WTC11 (cell line): ENCODE measurements at regions not wholly inside any gene's neighbourhood (a gene's known extent, or its start where the extent isn't known, plus 50 kb on each side); places are given as distances from the start of the nearest gene placed in this dataset.

Experiments
- ATAC-seq: fragments of 200-7000 bp; cut with Tn5 transposase; 2 replicates; pipeline ENCODE4 v1.10.0; 2021; ENCODE audit warnings: mild to moderate bottlenecking, moderate library complexity
- CTCF ChIA-PET: fragments of 300-600 bp; sonication (Branson Sonifier 250); formaldehyde crosslinking; loops from one replicate; lab custom pipeline; 2021; ENCODE audit warnings: antibody characterized with exemption; lab: Charles Lee
- POLR2A ChIA-PET: fragments of 350-600 bp; sonication (Branson Sonifier 250); formaldehyde crosslinking; loops from one replicate; lab custom pipeline; 2021; ENCODE audit warnings: antibody characterized with exemption; lab: Charles Lee
- DNase-seq: peaks from one replicate; pipeline ENCODE4 v3.0.0; 2021; ENCODE audit warnings: low spot score
- H3K27ac Mint-ChIP-seq: 2 replicates; pipeline ENCODE4 v1.8.0; 2021; ENCODE audit warnings: mixed read lengths
- H3K27me3 Mint-ChIP-seq: 2 replicates; pipeline ENCODE4 v1.8.0; 2021; ENCODE audit warnings: low read depth, mild to moderate bottlenecking, moderate library complexity, mixed read lengths
- H3K36me3 Mint-ChIP-seq: 2 replicates; pipeline ENCODE4 v1.8.0; 2021; ENCODE audit warnings: mixed read lengths
- H3K4me1 Mint-ChIP-seq: 2 replicates; pipeline ENCODE4 v1.8.0; 2022; ENCODE audit warnings: mixed read lengths
- H3K4me3 Mint-ChIP-seq: 2 replicates; pipeline ENCODE4 v1.8.0; 2021; ENCODE audit warnings: mild to moderate bottlenecking, moderate library complexity, mixed read lengths
- H3K9me3 Mint-ChIP-seq: 2 replicates; pipeline ENCODE4 v1.8.0; 2021; ENCODE audit warnings: mixed read lengths
- CREM ChIP-seq: sonication (generic); formaldehyde crosslinking; IDR thresholded peaks from 2 replicates; pipeline ENCODE4 v1.8.1; 2022; ENCODE audit warnings: mild to moderate bottlenecking, missing genetic modification reagents, moderate library complexity
- EMX1 ChIP-seq: fragments of 250-450 bp; sonication (Bioruptor Pico); IDR thresholded peaks from 2 replicates; pipeline ENCODE4 v1.8.0; 2021; ENCODE audit warnings: mild to moderate bottlenecking
- FOXJ3 ChIP-seq: sonication (generic); formaldehyde crosslinking; IDR thresholded peaks from 2 replicates; pipeline ENCODE4 v1.9.0; 2021; ENCODE audit warnings: missing genetic modification reagents, mild to moderate bottlenecking, borderline replicate concordance
- FOXP4 ChIP-seq: sonication (generic); formaldehyde crosslinking; IDR thresholded peaks from 2 replicates; pipeline ENCODE4 v1.8.0; 2022; ENCODE audit warnings: mild to moderate bottlenecking, missing genetic modification reagents
- HMGXB4 ChIP-seq: sonication (generic); formaldehyde crosslinking; IDR thresholded peaks from 2 replicates; pipeline ENCODE4 v1.8.1; 2023; ENCODE audit warnings: mild to moderate bottlenecking, moderate library complexity, missing genetic modification reagents
- MXD4 ChIP-seq: fragments of 250-450 bp; sonication (Bioruptor Pico); IDR thresholded peaks from 2 replicates; pipeline ENCODE4 v1.8.0; 2021; ENCODE audit warnings: mild to moderate bottlenecking, moderate library complexity, borderline replicate concordance
- NFATC4 ChIP-seq: fragments of 250-450 bp; sonication (Bioruptor Pico); IDR thresholded peaks from 2 replicates; pipeline ENCODE4 v1.9.0; 2021; ENCODE audit warnings: mild to moderate bottlenecking
- NFE2L1 ChIP-seq: sonication (generic); formaldehyde crosslinking; IDR thresholded peaks from 2 replicates; pipeline ENCODE4 v1.8.1; 2023; ENCODE audit warnings: missing genetic modification reagents
- NR3C1 ChIP-seq: sonication (generic); formaldehyde crosslinking; conservative IDR thresholded peaks from 2 replicates; pipeline ENCODE4 v1.8.1; 2023; ENCODE audit warnings: low read depth, mild to moderate bottlenecking, missing genetic modification reagents
- RORB ChIP-seq: fragments of 250-450 bp; sonication (Bioruptor Pico); IDR thresholded peaks from 2 replicates; pipeline ENCODE4 v1.9.0; 2021; ENCODE audit warnings: mild to moderate bottlenecking
- SMAD4 ChIP-seq: sonication (generic); formaldehyde crosslinking; IDR thresholded peaks from 2 replicates; pipeline ENCODE4 v1.8.0; 2022; ENCODE audit warnings: mild to moderate bottlenecking, missing genetic modification reagents
- SOX15 ChIP-seq: fragments of 250-450 bp; sonication (Bioruptor Pico); IDR thresholded peaks from 2 replicates; pipeline ENCODE4 v1.9.0; 2021; ENCODE audit warnings: mild to moderate bottlenecking
- USF1 ChIP-seq: sonication (generic); formaldehyde crosslinking; IDR thresholded peaks from 2 replicates; pipeline ENCODE4 v1.8.0; 2022; ENCODE audit warnings: mild to moderate bottlenecking, missing genetic modification reagents
- ZNF121 ChIP-seq: sonication (generic); formaldehyde crosslinking; IDR thresholded peaks from 2 replicates; pipeline ENCODE4 v1.8.0; 2023; ENCODE audit warnings: missing genetic modification reagents
- ZNF232 ChIP-seq: sonication (generic); formaldehyde crosslinking; IDR thresholded peaks from 2 replicates; pipeline ENCODE4 v1.8.0; 2022; ENCODE audit warnings: mild to moderate bottlenecking, missing genetic modification reagents
- ZNF317 ChIP-seq: sonication (generic); formaldehyde crosslinking; IDR thresholded peaks from 2 replicates; pipeline ENCODE4 v1.8.1; 2023; ENCODE audit warnings: low read depth, mild to moderate bottlenecking, moderate library complexity, missing genetic modification reagents, borderline replicate concordance
- TF ChIP-seq, protein P1 (sequence below): sonication (generic); formaldehyde crosslinking; IDR thresholded peaks from 2 replicates; pipeline ENCODE4 v1.8.1; 2022; ENCODE audit warnings: mild to moderate bottlenecking, moderate library complexity, missing genetic modification reagents
- TF ChIP-seq, protein P2 (sequence below): sonication (generic); formaldehyde crosslinking; IDR thresholded peaks from 2 replicates; pipeline ENCODE4 v1.8.1; 2023; ENCODE audit warnings: mild to moderate bottlenecking, missing genetic modification reagents, moderate library complexity

DNA sequence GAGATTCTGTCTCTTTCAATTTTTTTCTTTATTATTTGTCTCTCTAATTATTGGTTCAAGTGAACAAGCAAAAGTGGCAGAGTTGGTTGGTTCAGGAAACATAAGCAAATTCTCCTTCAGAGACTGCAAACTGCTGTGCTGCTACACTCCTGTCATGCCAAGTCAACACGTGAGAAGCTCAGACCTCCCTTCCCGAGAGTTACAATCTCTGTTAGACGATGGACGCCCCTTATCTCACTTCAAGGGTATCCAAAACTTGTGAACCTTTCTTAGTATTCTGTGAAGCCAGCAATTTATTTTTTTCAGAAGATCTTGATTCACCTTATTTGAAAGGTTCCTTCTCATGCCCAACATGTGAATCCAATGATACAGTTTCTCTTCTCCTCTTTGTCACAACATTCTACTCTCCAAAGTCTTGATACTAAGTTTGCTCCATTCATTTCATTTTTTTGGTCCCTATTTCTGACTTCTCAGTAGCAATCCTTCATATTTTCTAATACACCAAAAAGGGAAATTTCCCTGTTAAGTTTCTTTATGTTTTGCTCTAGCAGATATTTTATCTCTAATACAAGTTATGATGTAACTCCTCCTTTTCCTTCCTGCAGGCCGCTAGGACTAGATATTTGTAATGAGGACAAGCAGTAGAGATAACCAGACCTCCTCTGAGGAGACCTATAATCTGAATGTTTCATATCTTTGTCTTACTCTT lies 448.8 kb upstream of the CITED2 start (continued):
- TF ChIP-seq ZNF317 (CRISPR knock-in tag) (no peak), HMGXB4 (CRISPR knock-in tag) (no peak), ZNF232 (CRISPR knock-in tag) (no peak)

- H3K27me3 Mint-ChIP-seq, result no peaks in the 10 kb centered on the region
- no peak for DNase-seq
- peaks cover under 1% of the 10 kb centered on the region; the same call in 1 of the 2 replicates for H3K9me3 Mint-ChIP-seq
- no peak overlapping the region for H3K4me3 Mint-ChIP-seq
- H3K36me3 Mint-ChIP-seq, result no peaks in the 10 kb centered on the region
- TF ChIP-seq, protein P1, sequence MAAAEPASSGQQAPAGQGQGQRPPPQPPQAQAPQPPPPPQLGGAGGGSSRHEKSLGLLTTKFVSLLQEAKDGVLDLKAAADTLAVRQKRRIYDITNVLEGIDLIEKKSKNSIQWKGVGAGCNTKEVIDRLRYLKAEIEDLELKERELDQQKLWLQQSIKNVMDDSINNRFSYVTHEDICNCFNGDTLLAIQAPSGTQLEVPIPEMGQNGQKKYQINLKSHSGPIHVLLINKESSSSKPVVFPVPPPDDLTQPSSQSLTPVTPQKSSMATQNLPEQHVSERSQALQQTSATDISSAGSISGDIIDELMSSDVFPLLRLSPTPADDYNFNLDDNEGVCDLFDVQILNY (CRISPR knock-in tag), result no peak
- TF ChIP-seq, protein P2, sequence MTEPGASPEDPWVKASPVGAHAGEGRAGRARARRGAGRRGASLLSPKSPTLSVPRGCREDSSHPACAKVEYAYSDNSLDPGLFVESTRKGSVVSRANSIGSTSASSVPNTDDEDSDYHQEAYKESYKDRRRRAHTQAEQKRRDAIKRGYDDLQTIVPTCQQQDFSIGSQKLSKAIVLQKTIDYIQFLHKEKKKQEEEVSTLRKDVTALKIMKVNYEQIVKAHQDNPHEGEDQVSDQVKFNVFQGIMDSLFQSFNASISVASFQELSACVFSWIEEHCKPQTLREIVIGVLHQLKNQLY (CRISPR knock-in tag), result no peak
- no peak for TF ChIP-seq FOXJ3 (CRISPR knock-in tag)
- TF ChIP-seq NFATC4, result no peak
- no peak for TF ChIP-seq SOX15 (CRISPR knock-in tag)
- no peak for TF ChIP-seq NFE2L1
- no peak for TF ChIP-seq NR3C1 (CRISPR knock-in tag)
- TF ChIP-seq EMX1, result no peak
- TF ChIP-seq, all 79 proteins: peak for 0
- ChIA-PET POLR2A (no interaction called here), CTCF (no interaction called here)
- Mint-ChIP-seq H3K4me1 (no peaks in the 10 kb centered on the region), H3K27ac (no peak overlapping the region)
- no peak for ATAC-seq
Observed at GRCh38 chr6:139821676-139822223, 447.3 kb upstream of the CITED2 start.

- Mint-ChIP-seq H3K27me3 (no peaks in the 10 kb centered on the region), H3K9me3 (peaks cover 11% of the 10 kb centered on the region), H3K27ac (no peak overlapping the region), H3K4me3 (no peak overlapping the region), H3K36me3 (no peaks in the 10 kb centered on the region), H3K4me1 (no peaks in the 10 kb centered on the region)
- ATAC-seq (no peak), DNase-seq (no peak)
- TF ChIP-seq FOXP4 (CRISPR knock-in tag) (no peak), ZNF121 (CRISPR knock-in tag) (no peak), MXD4 (no peak), NR3C1 (CRISPR knock-in tag) (no peak), RORB (CRISPR knock-in tag) (no peak), USF1 (CRISPR knock-in tag) (no peak), SMAD4 (no peak), HMGXB4 (CRISPR knock-in tag) (no peak), CREM (no peak), NFATC4 (no peak)
- ChIA-PET CTCF (no interaction called here), POLR2A (no interaction called here)
Observed at GRCh38 chr6:139820210-139820609, 445.8 kb upstream of the CITED2 start.
